Choroid plexus epithelial cell (primary cell): ENCODE measurements at regions not wholly inside any gene's neighbourhood (a gene's known extent, or its start where the extent isn't known, plus 50 kb on each side); places are given as distances from the start of the nearest gene placed in this dataset.

Source experiments
- DNase-seq: peaks from one replicate; pipeline ENCODE4 v3.0.0-alpha.2; 2010; ENCODE audit warnings: low read depth
- H3K4me3 ChIP-seq: 2 replicates; pipeline ENCODE4 v1.5.1; 2011; ENCODE audit warnings: low read depth, mild to moderate bottlenecking, control low read depth, low read length, moderate library complexity
- CTCF ChIP-seq: conservative IDR thresholded peaks from 2 replicates; pipeline ENCODE4 v1.5.1; 2011; ENCODE audit warnings: low read depth, mild to moderate bottlenecking, control low read depth, inconsistent platforms, low read length, moderate library complexity

GRCh38 chr2:239682518-239682917, 281.7 kb upstream of the HDAC4 start:
- no peak for TF ChIP-seq CTCF
- no peak for DNase-seq
- no peak overlapping the region for H3K4me3 ChIP-seq

DNA sequence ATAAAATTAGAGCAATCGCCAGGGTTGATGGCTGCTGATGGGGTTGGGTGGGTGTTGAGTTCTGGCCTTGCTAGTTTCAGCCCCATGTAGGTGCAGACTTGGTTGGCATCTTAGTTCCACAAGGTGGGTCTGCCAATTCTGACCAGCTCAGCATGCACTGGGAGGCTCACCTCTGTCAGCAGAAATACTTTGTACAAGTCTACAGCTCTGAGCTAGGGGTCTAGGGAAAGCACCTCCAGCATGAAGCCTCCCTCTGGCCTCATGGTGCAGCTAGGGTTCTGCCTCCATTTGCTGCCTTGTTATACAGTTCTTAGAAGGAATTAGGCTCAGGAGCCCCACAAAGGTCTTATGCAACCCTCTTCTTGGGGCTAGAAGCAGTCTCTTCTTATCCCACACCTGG, 278.9 kb upstream of the HDAC4 start:
- no peak overlapping the region for H3K4me3 ChIP-seq
- DNase-seq: no peak
- TF ChIP-seq CTCF: no peak

DNA sequence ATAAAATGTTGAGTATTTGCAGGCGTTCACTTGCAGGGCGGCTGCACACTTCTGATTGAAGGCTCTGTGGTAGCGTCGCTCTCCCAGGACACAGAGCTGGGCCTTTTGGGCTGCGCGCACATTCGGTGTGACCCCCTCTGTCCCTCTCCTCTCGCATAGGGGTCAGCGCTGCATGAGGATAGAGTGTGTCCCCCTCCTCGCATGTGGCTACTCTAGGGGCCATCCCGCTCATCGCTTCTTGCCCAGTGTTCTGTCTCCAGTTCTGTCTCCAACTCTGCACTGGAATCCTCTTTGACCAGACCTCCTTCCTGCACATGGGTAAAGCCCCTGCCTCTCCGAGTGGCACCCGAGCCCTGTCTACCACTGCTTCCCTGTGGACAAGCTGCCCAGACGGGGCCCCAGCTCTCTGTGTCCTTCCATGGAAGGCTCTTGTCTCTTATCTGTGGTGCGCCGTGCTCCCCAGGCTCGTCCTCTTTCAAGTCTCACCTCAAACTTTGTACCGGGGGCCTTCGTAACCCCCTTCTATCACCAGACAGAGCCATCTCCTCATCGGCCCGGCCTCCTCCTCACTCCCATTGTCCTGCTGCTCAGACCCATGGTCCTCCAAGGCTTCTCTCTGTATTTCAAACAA, 278.0 kb upstream of the HDAC4 start:
- DNase-seq: no peak
- no peak overlapping the region for H3K4me3 ChIP-seq
- no peak for TF ChIP-seq CTCF

GRCh38 chr2:239678186-239678490, 277.3 kb upstream of the HDAC4 start:
- H3K4me3 ChIP-seq: no peak overlapping the region
- DNase-seq: no peak
- TF ChIP-seq CTCF: no peak

GRCh38 chr2:239677453-239678185, 276.8 kb upstream of the HDAC4 start:
- TF ChIP-seq CTCF: no peak
- no peak overlapping the region for H3K4me3 ChIP-seq
- no peak for DNase-seq

- no peak overlapping the region for H3K4me3 ChIP-seq
- DNase-seq: no peak
- TF ChIP-seq CTCF: no peak
Observed at GRCh38 chr2:239676716-239677452, 276.1 kb upstream of the HDAC4 start.
